ENCODE measurements at regions not wholly inside any gene's neighbourhood (a gene's known extent, or its start where the extent isn't known, plus 50 kb on each side); places are given as distances from the start of the nearest gene placed in this dataset.
A peak's percentile ranks its signal among the peaks of the same experiment; 100 is the strongest.

DNA sequence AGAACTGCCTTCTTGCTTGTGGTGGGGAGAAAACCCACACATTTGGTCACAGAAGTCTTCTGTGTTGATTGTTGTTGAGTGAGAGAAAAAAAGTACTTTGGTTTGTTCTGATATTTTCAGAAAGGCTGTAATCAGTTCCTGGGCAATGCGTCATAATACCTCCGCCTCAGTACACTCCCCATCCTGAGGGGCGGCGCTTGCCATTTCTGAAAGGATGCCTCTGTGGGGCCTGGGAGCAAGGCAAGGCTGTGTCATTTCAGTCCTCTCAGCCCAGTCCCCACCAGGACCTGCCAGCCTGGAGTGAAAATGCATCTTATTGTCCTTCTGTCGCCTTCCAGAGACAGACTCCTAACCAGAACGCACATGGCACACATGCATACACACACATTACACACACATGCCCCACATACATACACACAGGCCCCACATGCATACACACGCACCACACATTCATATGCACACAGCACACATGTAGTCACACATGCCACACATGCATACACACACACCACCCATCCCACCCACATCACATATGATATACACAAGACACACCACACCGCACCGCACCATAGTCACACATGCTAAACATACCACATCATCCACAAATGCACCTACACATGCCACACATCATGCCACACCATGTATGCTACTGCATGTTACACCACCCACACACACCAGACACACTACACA, 90.0 kb downstream of the CXCL12 start:
- WGBS, result 95% methylated on average over 9 of the region's 9 CpGs
- no peak overlapping the region for H3K27ac ChIP-seq (ENCODE audit: low read depth)
- no peaks in the 10 kb centered on the region for H3K4me1 ChIP-seq (ENCODE audit: insufficient read depth)
- no peaks in the 10 kb centered on the region for H3K36me3 ChIP-seq (ENCODE audit: insufficient read depth)
- no peak overlapping the region for H3K4me3 ChIP-seq (ENCODE audit: low read depth, low read length)
- no peak for DNase-seq (ENCODE audit: extremely low spot score)

GRCh38 chr10:44293842-44294241, 91.1 kb downstream of the CXCL12 start:
- no peaks in the 10 kb centered on the region for H3K4me1 ChIP-seq (ENCODE audit: insufficient read depth)
- DNase-seq (ENCODE audit: extremely low spot score), result no peak
- 43% methylated on average over 7 of the region's 7 CpGs for WGBS
- peak overlapping the region; percentile 57 for H3K27ac ChIP-seq (ENCODE audit: low read depth)
- no peak overlapping the region for H3K4me3 ChIP-seq (ENCODE audit: low read depth, low read length)
- no peaks in the 10 kb centered on the region for H3K36me3 ChIP-seq (ENCODE audit: insufficient read depth)

DNA sequence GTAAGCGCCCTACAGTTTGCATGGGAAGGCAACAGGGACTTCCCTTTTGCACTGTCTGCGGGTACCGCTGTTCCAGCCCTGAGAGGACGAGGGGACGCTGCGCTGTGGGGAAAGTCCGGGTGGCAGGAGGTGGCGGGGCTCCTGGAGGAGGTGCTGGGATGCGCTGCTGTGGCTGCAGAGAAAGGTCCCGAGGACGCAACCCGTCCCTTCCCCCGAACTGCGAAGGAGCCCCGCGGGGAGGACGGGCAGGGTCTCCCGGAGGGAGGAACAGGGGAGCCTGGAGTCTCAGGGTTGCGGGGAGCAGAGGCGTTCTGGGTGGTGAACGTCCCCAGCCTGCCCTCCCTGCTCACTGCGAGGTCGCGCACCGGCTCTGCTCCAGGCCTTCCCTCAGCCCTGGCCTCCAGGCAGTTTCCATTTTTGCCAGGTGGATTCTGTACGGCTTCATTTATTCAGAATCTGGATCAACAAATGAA, 91.6 kb downstream of the CXCL12 start:
- H3K36me3 ChIP-seq (ENCODE audit: insufficient read depth), result no peaks in the 10 kb centered on the region
- no peak for DNase-seq (ENCODE audit: extremely low spot score)
- H3K4me3 ChIP-seq (ENCODE audit: low read depth, low read length), result peak overlapping the region; percentile 19
- WGBS, result 25% methylated on average over 26 of the region's 26 CpGs
- H3K27ac ChIP-seq (ENCODE audit: low read depth), result peak overlapping the region; percentile 35
- H3K4me1 ChIP-seq (ENCODE audit: insufficient read depth), result no peaks in the 10 kb centered on the region

DNA sequence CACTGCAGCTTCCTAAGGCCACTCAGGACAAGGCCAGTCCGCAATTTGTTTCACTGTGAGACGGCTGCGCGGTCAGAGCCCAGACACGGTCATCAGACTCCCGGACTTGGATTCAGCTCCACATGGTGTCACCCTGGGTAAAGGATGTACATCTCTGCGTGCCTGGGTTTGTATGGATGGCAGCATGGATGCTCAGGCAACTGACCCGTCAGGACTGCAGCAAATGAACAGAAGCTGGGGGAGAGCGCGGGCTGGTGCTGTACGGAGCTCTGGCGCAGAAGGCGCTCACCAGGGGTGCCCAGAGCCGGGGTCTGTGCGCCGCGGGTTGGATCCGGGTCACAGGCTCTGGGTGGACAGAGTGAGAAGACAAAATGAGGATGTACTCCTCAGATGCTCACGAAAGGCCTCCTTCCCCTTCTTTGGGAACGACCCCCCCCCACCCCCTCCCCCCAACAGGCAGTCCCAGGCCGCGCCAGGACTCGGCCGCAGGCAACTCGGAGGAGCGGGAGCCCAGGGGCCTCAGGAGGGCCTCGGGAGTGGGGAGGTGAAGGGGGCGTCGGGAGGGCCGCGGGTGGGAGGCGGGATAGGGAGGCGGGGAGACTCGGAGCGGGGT, 92.4 kb downstream of the CXCL12 start:
- Histone ChIP-seq H3K4me1 (ENCODE audit: insufficient read depth) (no peaks in the 10 kb centered on the region), H3K36me3 (ENCODE audit: insufficient read depth) (no peaks in the 10 kb centered on the region), H3K27ac (ENCODE audit: low read depth) (no peak overlapping the region), H3K4me3 (ENCODE audit: low read depth, low read length) (no peak overlapping the region)
- WGBS, result 57% methylated on average over 35 of the region's 35 CpGs
- DNase-seq (ENCODE audit: extremely low spot score), result no peak

DNA sequence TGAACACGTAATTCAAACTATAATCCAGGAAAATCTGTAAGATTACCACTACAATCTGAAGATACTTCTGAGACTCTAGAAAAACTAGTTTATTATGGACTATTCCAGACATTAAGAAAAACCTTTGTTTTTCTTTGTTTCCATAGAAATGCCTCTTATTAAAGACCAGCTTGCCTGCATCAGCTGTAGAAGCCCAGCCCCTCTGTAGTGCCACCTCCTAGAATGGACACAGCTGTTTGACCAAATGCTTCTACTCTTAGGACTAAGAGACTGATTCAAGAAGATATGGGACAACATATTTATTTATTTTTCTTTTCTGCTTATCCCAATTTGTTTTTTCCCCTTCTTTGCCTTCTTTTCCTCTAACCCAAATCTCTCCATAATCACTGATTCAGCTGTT, 93.8 kb downstream of the CXCL12 start:
- no peaks in the 10 kb centered on the region for H3K4me1 ChIP-seq (ENCODE audit: insufficient read depth)
- H3K27ac ChIP-seq (ENCODE audit: low read depth), result no peak overlapping the region
- H3K4me3 ChIP-seq (ENCODE audit: low read depth, low read length), result no peak overlapping the region
- no peaks in the 10 kb centered on the region for H3K36me3 ChIP-seq (ENCODE audit: insufficient read depth)
- no peak for DNase-seq (ENCODE audit: extremely low spot score)
- WGBS, result 73% methylated on average over 1 of the region's 1 CpG

DNA sequence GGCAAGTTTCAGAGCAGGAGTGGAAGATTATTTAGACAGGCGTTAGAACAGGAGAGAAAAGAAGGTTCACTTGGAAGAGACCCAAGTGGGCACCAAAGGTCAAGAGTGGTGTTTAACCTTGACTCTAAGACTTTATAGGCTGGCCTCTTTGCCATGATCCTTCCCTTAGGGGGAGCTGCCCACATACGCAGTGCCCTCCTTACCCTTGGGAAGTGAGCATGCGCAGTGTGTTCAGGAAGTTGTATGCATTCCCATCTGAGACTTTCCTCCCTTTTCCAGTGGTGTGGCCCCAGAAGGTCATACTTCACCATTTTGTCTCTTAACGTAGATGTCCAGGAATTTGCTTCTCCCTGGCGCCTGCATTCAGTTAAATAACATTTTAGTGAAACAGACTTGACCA, 95.8 kb downstream of the CXCL12 start:
- WGBS, result 91% methylated on average over 5 of the region's 5 CpGs
- no peaks in the 10 kb centered on the region for H3K36me3 ChIP-seq (ENCODE audit: insufficient read depth)
- no peak for DNase-seq (ENCODE audit: extremely low spot score)
- H3K4me1 ChIP-seq (ENCODE audit: insufficient read depth), result no peaks in the 10 kb centered on the region
- H3K4me3 ChIP-seq (ENCODE audit: low read depth, low read length), result no peak overlapping the region
- no peak overlapping the region for H3K27ac ChIP-seq (ENCODE audit: low read depth)

DNA sequence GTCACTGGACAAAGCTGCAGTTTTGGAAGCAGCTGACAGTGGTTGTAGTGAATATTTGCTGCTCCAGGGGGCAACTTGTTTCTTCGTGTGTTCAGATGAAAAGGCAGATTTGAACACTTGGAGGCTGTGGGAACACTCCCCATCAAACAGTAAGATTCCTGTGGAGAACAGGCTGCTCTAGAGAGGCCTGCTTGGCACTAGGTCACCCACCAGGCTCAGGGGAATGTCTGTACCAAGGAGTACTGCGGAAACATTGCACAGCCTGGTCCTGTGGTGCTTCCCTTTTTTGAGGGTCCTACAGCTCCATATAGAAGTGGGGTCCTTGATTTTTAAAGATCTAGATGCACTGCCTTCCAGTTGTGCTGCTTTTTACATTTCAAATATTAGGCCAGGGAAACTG, 97.5 kb downstream of the CXCL12 start:
- Histone ChIP-seq H3K27ac (ENCODE audit: low read depth) (no peak overlapping the region), H3K4me1 (ENCODE audit: insufficient read depth) (no peaks in the 10 kb centered on the region), H3K4me3 (ENCODE audit: low read depth, low read length) (no peak overlapping the region), H3K36me3 (ENCODE audit: insufficient read depth) (no peaks in the 10 kb centered on the region)
- WGBS, result 77% methylated on average over 2 of the region's 2 CpGs
- DNase-seq (ENCODE audit: extremely low spot score), result no peak

DNA sequence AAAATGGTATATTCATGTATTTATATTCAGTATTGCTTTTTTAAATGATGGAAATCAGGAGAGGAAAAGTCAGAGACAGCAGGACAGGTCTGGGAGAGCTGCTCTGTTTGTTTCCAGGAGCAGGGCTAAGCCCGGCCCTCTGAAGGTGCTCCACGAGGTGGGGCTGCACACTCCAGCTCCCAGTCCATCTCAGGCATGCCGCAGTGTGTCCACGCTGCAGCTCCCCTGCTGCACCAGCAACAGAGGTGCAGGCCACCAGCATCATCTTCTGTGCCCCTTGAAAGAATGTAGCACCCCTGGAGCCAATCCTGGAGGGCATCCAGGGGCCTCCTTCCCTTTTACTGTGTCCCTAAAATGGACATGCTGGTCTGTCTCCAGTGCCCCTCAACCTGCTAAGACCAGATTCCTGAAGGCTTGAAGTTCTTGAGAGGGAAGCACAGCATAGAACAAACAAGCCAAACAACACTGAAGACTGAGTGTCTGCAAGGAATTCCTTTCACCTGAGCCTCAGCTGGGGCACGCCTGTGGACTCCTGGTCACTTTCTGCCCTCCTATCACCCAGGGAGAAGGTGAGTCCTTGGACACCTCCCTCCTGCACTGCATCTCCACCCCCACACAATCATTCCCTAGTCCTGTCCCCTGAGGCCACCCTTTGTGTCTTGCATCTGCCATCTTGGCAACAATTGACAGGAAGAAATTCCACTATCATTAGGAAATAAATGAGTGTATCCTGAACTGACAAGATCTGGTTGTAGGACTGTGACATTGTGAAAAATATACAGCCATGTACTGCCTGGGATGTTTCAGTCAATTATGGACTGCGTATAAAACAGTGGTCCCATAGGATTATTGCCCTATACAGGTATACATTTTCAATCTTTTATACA, 100.5 kb downstream of the CXCL12 start:
- Histone ChIP-seq H3K36me3 (ENCODE audit: insufficient read depth) (no peaks in the 10 kb centered on the region), H3K4me1 (ENCODE audit: insufficient read depth) (no peaks in the 10 kb centered on the region), H3K27ac (ENCODE audit: low read depth) (no peak overlapping the region), H3K4me3 (ENCODE audit: low read depth, low read length) (no peak overlapping the region)
- 88% methylated on average over 6 of the region's 6 CpGs for WGBS
- no peak for DNase-seq (ENCODE audit: extremely low spot score)

DNA sequence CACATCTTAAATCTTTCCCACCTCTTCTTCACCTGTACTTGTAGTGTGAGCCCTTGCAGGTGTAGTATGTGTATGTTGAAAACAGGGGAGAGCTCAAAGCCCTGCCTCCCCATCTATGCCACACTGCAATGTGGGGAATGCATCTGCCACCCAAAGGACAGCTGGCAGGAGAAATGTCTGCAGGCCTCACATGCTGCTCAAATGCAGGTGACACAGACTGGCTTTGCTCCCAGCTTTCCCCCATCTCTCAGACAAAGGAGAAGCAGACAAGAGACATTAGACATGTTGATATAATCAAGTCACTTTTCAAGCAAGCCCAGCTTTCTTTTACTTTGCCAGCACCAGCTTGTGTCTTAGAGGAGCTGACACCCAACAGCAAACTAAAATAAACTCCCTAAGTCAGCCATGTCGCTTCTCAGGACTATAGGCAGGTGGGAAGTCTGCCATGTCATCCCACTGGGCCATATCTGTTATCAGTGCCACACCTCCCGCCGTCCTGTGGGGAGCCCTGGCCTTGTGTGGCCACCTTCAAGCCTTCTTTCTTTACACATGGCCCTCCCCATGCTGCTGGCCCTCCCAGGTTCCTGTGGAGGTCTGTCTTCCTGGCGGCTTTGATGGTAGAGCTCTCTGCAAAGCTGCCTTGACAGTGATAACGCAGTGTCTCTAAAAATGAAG, 102.1 kb downstream of the CXCL12 start:
- 84% methylated on average over 5 of the region's 5 CpGs for WGBS
- DNase-seq (ENCODE audit: extremely low spot score), result no peak
- Histone ChIP-seq H3K4me1 (ENCODE audit: insufficient read depth) (no peaks in the 10 kb centered on the region), H3K36me3 (ENCODE audit: insufficient read depth) (no peaks in the 10 kb centered on the region), H3K4me3 (ENCODE audit: low read depth, low read length) (no peak overlapping the region), H3K27ac (ENCODE audit: low read depth) (no peak overlapping the region)

DNA sequence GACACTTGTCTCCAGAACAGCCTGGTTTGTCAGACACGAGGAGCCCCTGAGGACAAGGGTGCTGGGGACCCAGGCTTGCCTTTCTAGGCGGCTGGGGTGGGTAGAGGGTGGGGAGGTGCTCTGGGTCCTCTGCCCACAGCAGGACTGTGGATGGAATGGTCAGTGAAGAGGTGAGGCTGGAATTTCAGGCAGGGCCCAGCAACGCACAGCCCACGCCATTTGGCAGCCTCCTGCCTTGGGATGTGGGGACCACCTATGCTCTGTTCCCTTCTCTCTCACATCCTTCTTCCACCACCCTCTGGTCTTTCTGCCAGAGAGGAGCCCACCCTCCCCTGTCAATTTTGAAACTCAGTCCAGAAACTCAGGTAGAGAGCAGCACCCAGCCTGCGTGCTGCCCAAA, 103.2 kb downstream of the CXCL12 start:
- Histone ChIP-seq H3K4me1 (ENCODE audit: insufficient read depth) (no peaks in the 10 kb centered on the region), H3K36me3 (ENCODE audit: insufficient read depth) (no peaks in the 10 kb centered on the region), H3K27ac (ENCODE audit: low read depth) (no peak overlapping the region), H3K4me3 (ENCODE audit: low read depth, low read length) (no peak overlapping the region)
- no peak for DNase-seq (ENCODE audit: extremely low spot score)
- 94% methylated on average over 5 of the region's 5 CpGs for WGBS

GRCh38 chr10:44281089-44281613, 103.7 kb downstream of the CXCL12 start:
- no peak overlapping the region for H3K4me3 ChIP-seq (ENCODE audit: low read depth, low read length)
- DNase-seq (ENCODE audit: extremely low spot score), result no peak

DNA sequence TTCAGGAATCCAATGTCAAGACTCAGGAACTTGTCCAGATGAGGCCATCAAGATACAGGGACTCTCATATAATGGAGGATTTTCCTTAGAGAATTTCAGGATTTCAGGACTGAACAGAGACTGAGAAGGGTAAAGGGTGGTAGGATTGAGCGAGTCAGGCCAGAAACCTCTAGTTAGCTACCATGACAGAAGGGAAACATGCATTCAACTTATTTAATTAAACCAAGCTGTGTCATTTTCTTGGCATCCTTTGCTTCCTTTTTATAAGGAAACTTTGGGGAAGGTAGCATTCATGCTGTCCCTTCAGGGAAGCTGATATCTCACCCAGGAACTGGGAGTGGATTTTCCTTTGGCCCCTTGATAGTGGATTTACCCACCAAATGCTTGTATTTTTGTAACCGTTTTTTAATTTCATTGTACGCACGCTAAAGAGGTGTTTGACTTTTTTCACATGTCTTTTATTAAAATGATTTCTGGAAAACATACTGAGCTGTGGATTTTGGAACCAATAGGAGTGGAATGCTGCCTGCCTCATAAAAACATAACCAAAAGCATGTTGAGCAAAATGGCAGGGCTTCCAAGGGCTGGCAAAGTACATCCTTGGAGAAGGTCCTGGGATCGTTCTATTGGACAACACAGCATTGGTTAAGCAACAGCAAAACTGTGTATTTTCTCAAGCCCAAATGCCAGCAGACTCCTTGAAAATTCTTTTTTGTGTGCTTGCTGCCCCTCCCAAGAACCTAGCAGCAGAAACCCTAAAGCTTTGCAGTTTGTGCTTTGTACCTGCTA, 104.5 kb downstream of the CXCL12 start:
- H3K36me3 ChIP-seq (ENCODE audit: insufficient read depth), result no peaks in the 10 kb centered on the region
- H3K4me1 ChIP-seq (ENCODE audit: insufficient read depth), result no peaks in the 10 kb centered on the region
- WGBS, result 74% methylated on average over 5 of the region's 5 CpGs
- H3K27ac ChIP-seq (ENCODE audit: low read depth), result no peak overlapping the region
- no peak overlapping the region for H3K4me3 ChIP-seq (ENCODE audit: low read depth, low read length)
- DNase-seq (ENCODE audit: extremely low spot score), result no peak

More at GRCh38 chr10:44281089-44281613, 103.7 kb downstream of the CXCL12 start:
- Histone ChIP-seq H3K36me3 (ENCODE audit: insufficient read depth) (no peaks in the 10 kb centered on the region), H3K4me1 (ENCODE audit: insufficient read depth) (no peaks in the 10 kb centered on the region), H3K27ac (ENCODE audit: low read depth) (no peak overlapping the region)
- 70% methylated on average over 12 of the region's 12 CpGs for WGBS
